ENCODE measurements at regions not wholly inside any gene's neighbourhood (a gene's known extent, or its start where the extent isn't known, plus 50 kb on each side); places are given as distances from the start of the nearest gene placed in this dataset.

DNA sequence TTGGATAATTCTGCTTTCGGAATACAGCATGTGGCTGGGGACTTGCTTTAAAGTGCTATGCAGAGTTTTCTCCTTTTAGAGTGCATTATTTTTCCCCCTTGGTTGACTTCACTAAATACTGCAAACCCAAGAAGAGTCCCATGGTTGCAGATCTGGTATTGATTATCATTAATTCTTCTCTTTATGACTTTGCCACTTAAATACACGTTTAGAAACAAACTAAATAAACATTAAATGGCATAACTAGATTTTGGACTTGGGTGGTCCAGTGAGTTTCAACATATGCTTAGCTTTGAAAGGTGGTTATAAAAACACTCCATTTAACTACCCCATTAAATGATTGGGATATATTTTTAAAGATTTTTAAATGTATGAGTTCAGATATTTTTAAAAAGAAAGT, 279.2 kb downstream of the SOX4 start:
- TF ChIP-seq POLR2A (IDR thresholded peaks at IDR 0.05; ENCODE audit: low read length) (no peak), RFX5 (IDR thresholded peaks at IDR 0.05) (no peak), CEBPB (IDR thresholded peaks at IDR 0.05) (no peak), PBX3 (IDR thresholded peaks at IDR 0.05) (no peak), ELK1 (IDR thresholded peaks at IDR 0.05; ENCODE audit: low read depth, low read length) (no peak)
- TF ChIP-seq, protein P1, sequence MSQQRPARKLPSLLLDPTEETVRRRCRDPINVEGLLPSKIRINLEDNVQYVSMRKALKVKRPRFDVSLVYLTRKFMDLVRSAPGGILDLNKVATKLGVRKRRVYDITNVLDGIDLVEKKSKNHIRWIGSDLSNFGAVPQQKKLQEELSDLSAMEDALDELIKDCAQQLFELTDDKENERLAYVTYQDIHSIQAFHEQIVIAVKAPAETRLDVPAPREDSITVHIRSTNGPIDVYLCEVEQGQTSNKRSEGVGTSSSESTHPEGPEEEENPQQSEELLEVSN (IDR thresholded peaks at IDR 0.05; ENCODE audit: borderline replicate concordance, low read depth), result no peak
- TF ChIP-seq, protein P2, sequence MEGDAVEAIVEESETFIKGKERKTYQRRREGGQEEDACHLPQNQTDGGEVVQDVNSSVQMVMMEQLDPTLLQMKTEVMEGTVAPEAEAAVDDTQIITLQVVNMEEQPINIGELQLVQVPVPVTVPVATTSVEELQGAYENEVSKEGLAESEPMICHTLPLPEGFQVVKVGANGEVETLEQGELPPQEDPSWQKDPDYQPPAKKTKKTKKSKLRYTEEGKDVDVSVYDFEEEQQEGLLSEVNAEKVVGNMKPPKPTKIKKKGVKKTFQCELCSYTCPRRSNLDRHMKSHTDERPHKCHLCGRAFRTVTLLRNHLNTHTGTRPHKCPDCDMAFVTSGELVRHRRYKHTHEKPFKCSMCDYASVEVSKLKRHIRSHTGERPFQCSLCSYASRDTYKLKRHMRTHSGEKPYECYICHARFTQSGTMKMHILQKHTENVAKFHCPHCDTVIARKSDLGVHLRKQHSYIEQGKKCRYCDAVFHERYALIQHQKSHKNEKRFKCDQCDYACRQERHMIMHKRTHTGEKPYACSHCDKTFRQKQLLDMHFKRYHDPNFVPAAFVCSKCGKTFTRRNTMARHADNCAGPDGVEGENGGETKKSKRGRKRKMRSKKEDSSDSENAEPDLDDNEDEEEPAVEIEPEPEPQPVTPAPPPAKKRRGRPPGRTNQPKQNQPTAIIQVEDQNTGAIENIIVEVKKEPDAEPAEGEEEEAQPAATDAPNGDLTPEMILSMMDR (IDR thresholded peaks at IDR 0.05), result no peak

Measured in A549 (cell line).